HCT116 (cell line): ENCODE measurements at regions not wholly inside any gene's neighbourhood (a gene's known extent, or its start where the extent isn't known, plus 50 kb on each side); places are given as distances from the start of the nearest gene placed in this dataset.
"Not testable (repeated sequence)": the region's sequence is repeated elsewhere in the genome, so short reads cannot be mapped to it uniquely, and the experiment has no call there.

Experiments
- ATAC-seq: fragments of 200-7000 bp; cut with Tn5 transposase; 2 replicates; pipeline ENCODE4 v1.9.1; 2020; ENCODE audit warnings: mild to moderate bottlenecking, moderate library complexity
- BruUV-seq: library from RNA; stranded (reverse); fragments of 400-500 nt; replicated peaks from 2 replicates; lab custom pipeline; 2021; lab: Mats Ljungman, UMichigan
- CTCF ChIA-PET: fragments of 300-600 bp; sonication (Branson Sonifier 250); formaldehyde crosslinking; loops from one replicate; lab custom pipeline; 2021; ENCODE audit warnings: antibody characterized with exemption; lab: Charles Lee
- POLR2A ChIA-PET: fragments of 300-600, 350-600 bp; sonication (Branson Sonifier 250); formaldehyde crosslinking; loops from one replicate; lab custom pipeline; 2021; ENCODE audit warnings: antibody characterized with exemption; lab: Charles Lee
- RAD21 ChIA-PET, 2 experiments: fragments of 300-600 bp; sonication (Branson Sonifier 250); formaldehyde crosslinking; loops; one replicate each; lab custom pipeline; 2023; ENCODE audit warnings: low total read pairs in 2 of 2; ENCODE audit not compliant: uncharacterized antibody in 2 of 2, unreplicated experiment in 2 of 2, low non-redundant PET in 1 of 2; lab: Charles Lee
- DNase-seq: peaks from one replicate; pipeline ENCODE4 v3.0.0-alpha.2; 2010; ENCODE audit warnings: low read depth, low spot score
- H2AFZ ChIP-seq: fragments of 200-600 bp; shearing (Covaris generic), sonication (generic); 2 replicates; pipeline ENCODE4 v1.6.1; 2017; ENCODE audit warnings: low read depth, mixed run types, mixed read lengths, antibody characterized with exemption, low read length; ENCODE audit not compliant: poor library complexity, severe bottlenecking
- H3K27ac ChIP-seq: 2 replicates; pipeline ENCODE4 v1.5.1; 2012; ENCODE audit warnings: low read depth, low read length
- H3K27me3 ChIP-seq: fragments of 200-600 bp; sonication (generic); 2 replicates; pipeline ENCODE4 v1.6.1; 2016; ENCODE audit warnings: mixed run types, low read length, mixed read lengths; ENCODE audit not compliant: insufficient read depth
- H3K36me3 ChIP-seq, 2 experiments: fragments of 200-500 bp in 1 of 2; fragments of 200-600 bp in 1 of 2; sonication (Bioruptor generic) in 1 of 2; sonication (generic) in 1 of 2; 2 replicates each; pipeline versions ENCODE4 v1.5.1 to v1.6.1; 2014 to 2016; ENCODE audit warnings: low read length in 2 of 2, inconsistent platforms in 1 of 2, mixed read lengths in 1 of 2, mixed run types in 1 of 2; ENCODE audit not compliant: insufficient read depth in 2 of 2, control insufficient read depth in 1 of 2
- H3K4me1 ChIP-seq, 2 experiments: fragments of 200-600 bp in 1 of 2; sonication (generic) in 1 of 2; 2 replicates each; pipeline versions ENCODE4 v1.5.1 to v1.6.1; 2012 to 2017; ENCODE audit warnings: low read length in 2 of 2, inconsistent platforms in 1 of 2, mild to moderate bottlenecking in 1 of 2, mixed read lengths in 1 of 2, mixed run types in 1 of 2, moderate library complexity in 1 of 2; ENCODE audit not compliant: insufficient read depth in 2 of 2, control insufficient read depth in 1 of 2
- H3K4me2 ChIP-seq: fragments of 200-600 bp; sonication (generic); 2 replicates; pipeline ENCODE4 v1.6.1; 2017; ENCODE audit warnings: mixed run types, low read length, mixed read lengths
- H3K4me3 ChIP-seq, 2 experiments: fragments of 200-600 bp in 1 of 2; sonication (generic) in 1 of 2; replicated peaks in 1 of 2; 2 replicates each; pipeline ENCODE4 v1.5.1; 2011 to 2016; ENCODE audit warnings: low read length in 2 of 2, control low read depth in 1 of 2, low read depth in 1 of 2, mild to moderate bottlenecking in 1 of 2, mixed read lengths in 1 of 2, mixed run types in 1 of 2
- H3K79me2 ChIP-seq: fragments of 200-600 bp; sonication (generic); 2 replicates; pipeline ENCODE4 v1.6.1; 2017; ENCODE audit warnings: mild to moderate bottlenecking, mixed run types, low read length, moderate library complexity, mixed read lengths; ENCODE audit not compliant: insufficient read depth
- H3K9ac ChIP-seq: fragments of 200-600 bp; sonication (generic); 2 replicates; pipeline ENCODE4 v1.6.1; 2016; ENCODE audit warnings: low read length, mixed read lengths
- H3K9me2 ChIP-seq: fragments of 200-600 bp; sonication (generic), shearing (Covaris generic); 2 replicates; pipeline ENCODE4 v1.6.1; 2017; ENCODE audit warnings: mixed run types, mild to moderate bottlenecking, moderate library complexity; ENCODE audit not compliant: insufficient read depth
- H3K9me3 ChIP-seq, 2 experiments: fragments of 200-500 bp in 1 of 2; fragments of 200-600 bp in 1 of 2; sonication (Bioruptor generic) in 1 of 2; sonication (generic) in 1 of 2; 2 replicates each; pipeline ENCODE4 v1.6.1; 2014 to 2017; ENCODE audit warnings: low read length in 2 of 2, mixed read lengths in 2 of 2, inconsistent platforms in 1 of 2, low read depth in 1 of 2, mild to moderate bottlenecking in 1 of 2, mixed run types in 1 of 2, moderate library complexity in 1 of 2; ENCODE audit not compliant: control insufficient read depth in 1 of 2, insufficient read depth in 1 of 2
- H4K20me1 ChIP-seq: fragments of 200-600 bp; sonication (generic), shearing (Covaris generic); 2 replicates; pipeline ENCODE4 v1.6.1; 2017; ENCODE audit warnings: mixed run types, mild to moderate bottlenecking, moderate library complexity; ENCODE audit not compliant: insufficient read depth
- CEBPB ChIP-seq: IDR thresholded peaks from 2 replicates; pipeline ENCODE4 v1.6.1; 2012; ENCODE audit warnings: low read depth
- CTCF ChIP-seq, 3 experiments: fragments of 200-600 bp in 1 of 3; sonication (generic) in 1 of 3; IDR thresholded peaks in 2 of 3; conservative IDR thresholded peaks in 1 of 3; 2 replicates each; pipeline ENCODE4 v1.5.1; 2012 to 2017; ENCODE audit warnings: low read depth in 2 of 3, low read length in 2 of 3, antibody characterized with exemption in 1 of 3, borderline replicate concordance in 1 of 3, control low read depth in 1 of 3, mild to moderate bottlenecking in 1 of 3, mixed read lengths in 1 of 3, mixed run types in 1 of 3, moderate library complexity in 1 of 3; ENCODE audit not compliant: insufficient read depth in 1 of 3
- EZH2phosphoT487 ChIP-seq: fragments of 200-600 bp; IDR thresholded peaks from 2 replicates; pipeline ENCODE4 v1.6.1; 2018; ENCODE audit warnings: antibody characterized with exemption, borderline replicate concordance
- FOSL1 ChIP-seq: IDR thresholded peaks from 2 replicates; pipeline ENCODE4 v1.6.1; 2012; ENCODE audit warnings: low read depth
- MAX ChIP-seq: IDR thresholded peaks from 2 replicates; pipeline ENCODE4 v1.6.1; 2012
- RAD21 ChIP-seq: IDR thresholded peaks from 2 replicates; pipeline ENCODE4 v1.6.1; 2012; ENCODE audit warnings: low read depth, mild to moderate bottlenecking
- YY1 ChIP-seq: IDR thresholded peaks from 2 replicates; pipeline ENCODE4 v1.6.1; 2011; ENCODE audit warnings: low read length, low read depth, moderate library complexity, mild to moderate bottlenecking; ENCODE audit not compliant: insufficient replicate concordance; ENCODE audit errors: extremely low read depth
- intact Hi-C: fragments of 100-400 bp; cut with micrococcal nuclease; formaldehyde crosslinking; loops from 2 replicates; pipeline ENCODE4 v1.10.0; 2022

- H3K9me2 ChIP-seq, result no peaks in the 10 kb centered on the region
- ChIA-PET POLR2A (no interaction called here), CTCF (no interaction called here), RAD21 (no interaction called here)
- no peaks in the 10 kb centered on the region for H3K36me3 ChIP-seq
- no peak overlapping the region for H3K4me2 ChIP-seq
- no peak for DNase-seq
- no peak for TF ChIP-seq CTCF (IDR thresholded peaks at IDR 0.05 in 2 of 3, conservative IDR thresholded peaks at IDR 0.05 in 1 of 3; ENCODE audit: borderline replicate concordance in 1 of 3, insufficient read depth in 1 of 3, low read depth in 2 of 3, low read length in 2 of 3)
- no peak for TF ChIP-seq CEBPB
- TF ChIP-seq FOSL1, result no peak
- TF ChIP-seq EZH2phosphoT487, result no peak
- no peak for TF ChIP-seq RAD21
- no peak for TF ChIP-seq YY1
- TF ChIP-seq MAX, result no peak
- H3K9me3 ChIP-seq, result no peaks in the 10 kb centered on the region
- H3K27me3 ChIP-seq, result no peaks in the 10 kb centered on the region
- H3K4me1 ChIP-seq, result no peaks in the 10 kb centered on the region
- no peak for ATAC-seq
- no peaks in the 10 kb centered on the region for H3K79me2 ChIP-seq
- H2AFZ ChIP-seq, result no peak overlapping the region
- no peak overlapping the region for H3K4me3 ChIP-seq
- intact Hi-C loops, result no loop called here
- H4K20me1 ChIP-seq, result no peaks in the 10 kb centered on the region
- no peak overlapping the region for H3K9ac ChIP-seq
- H3K27ac ChIP-seq, result no peak overlapping the region
- BruUV-seq, result no TSS peak
Measured at GRCh38 chrX:114046695-114047279, 537.1 kb upstream of the HTR2C start.

GRCh38 chrX:114041470-114041869, 542.4 kb upstream of the HTR2C start:
- ATAC-seq, H3K79me2 ChIP-seq, H3K36me3 ChIP-seq, H2AFZ ChIP-seq, intact Hi-C loops, H3K27ac ChIP-seq, DNase-seq, H3K4me2 ChIP-seq, CTCF ChIA-PET, H3K27me3 ChIP-seq, POLR2A ChIA-PET, RAD21 ChIA-PET, BruUV-seq, H3K9me2 ChIP-seq, H4K20me1 ChIP-seq, H3K4me3 ChIP-seq, H3K4me1 ChIP-seq, H3K9ac ChIP-seq, H3K9me3 ChIP-seq: not testable (repeated sequence)

GRCh38 chrX:114040661-114041269, 543.1 kb upstream of the HTR2C start:
- ATAC-seq, H3K9me2 ChIP-seq, H3K27ac ChIP-seq, DNase-seq, H3K4me1 ChIP-seq, POLR2A ChIA-PET, H3K79me2 ChIP-seq, H3K4me2 ChIP-seq, H3K9ac ChIP-seq, H3K27me3 ChIP-seq, H3K4me3 ChIP-seq, BruUV-seq, intact Hi-C loops, H2AFZ ChIP-seq, RAD21 ChIA-PET, H3K9me3 ChIP-seq, H4K20me1 ChIP-seq, H3K36me3 ChIP-seq, CTCF ChIA-PET: not testable (repeated sequence)
